ENCODE measurements at regions not wholly inside any gene's neighbourhood (a gene's known extent, or its start where the extent isn't known, plus 50 kb on each side); places are given as distances from the start of the nearest gene placed in this dataset.

DNA sequence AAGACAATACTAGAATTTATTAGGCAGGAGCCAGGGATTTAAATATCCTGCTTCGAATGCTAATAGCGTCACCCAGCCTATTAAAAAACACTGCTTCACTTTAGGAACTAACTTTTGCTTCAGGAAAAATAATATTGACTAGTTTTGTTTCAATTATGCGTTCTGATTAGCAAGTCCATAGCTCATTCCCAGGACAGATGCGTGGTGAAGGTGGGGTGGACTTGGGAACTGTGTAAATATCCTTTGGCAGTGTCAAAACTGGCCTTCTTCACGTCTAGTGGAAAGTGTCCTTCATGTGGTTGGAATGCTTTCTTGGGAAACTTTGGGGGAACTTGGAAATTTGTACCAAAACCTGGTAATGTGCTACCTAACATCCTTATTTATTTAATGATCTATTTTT, 474.8 kb upstream of the NOVA1 start:
- TF ChIP-seq, protein P1, sequence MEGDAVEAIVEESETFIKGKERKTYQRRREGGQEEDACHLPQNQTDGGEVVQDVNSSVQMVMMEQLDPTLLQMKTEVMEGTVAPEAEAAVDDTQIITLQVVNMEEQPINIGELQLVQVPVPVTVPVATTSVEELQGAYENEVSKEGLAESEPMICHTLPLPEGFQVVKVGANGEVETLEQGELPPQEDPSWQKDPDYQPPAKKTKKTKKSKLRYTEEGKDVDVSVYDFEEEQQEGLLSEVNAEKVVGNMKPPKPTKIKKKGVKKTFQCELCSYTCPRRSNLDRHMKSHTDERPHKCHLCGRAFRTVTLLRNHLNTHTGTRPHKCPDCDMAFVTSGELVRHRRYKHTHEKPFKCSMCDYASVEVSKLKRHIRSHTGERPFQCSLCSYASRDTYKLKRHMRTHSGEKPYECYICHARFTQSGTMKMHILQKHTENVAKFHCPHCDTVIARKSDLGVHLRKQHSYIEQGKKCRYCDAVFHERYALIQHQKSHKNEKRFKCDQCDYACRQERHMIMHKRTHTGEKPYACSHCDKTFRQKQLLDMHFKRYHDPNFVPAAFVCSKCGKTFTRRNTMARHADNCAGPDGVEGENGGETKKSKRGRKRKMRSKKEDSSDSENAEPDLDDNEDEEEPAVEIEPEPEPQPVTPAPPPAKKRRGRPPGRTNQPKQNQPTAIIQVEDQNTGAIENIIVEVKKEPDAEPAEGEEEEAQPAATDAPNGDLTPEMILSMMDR (IDR thresholded peaks at IDR 0.05; ENCODE audit: low read depth, low read length) = no peak
- no peak overlapping the region for H3K4me3 ChIP-seq (ENCODE audit: low read depth, low read length)

DNA sequence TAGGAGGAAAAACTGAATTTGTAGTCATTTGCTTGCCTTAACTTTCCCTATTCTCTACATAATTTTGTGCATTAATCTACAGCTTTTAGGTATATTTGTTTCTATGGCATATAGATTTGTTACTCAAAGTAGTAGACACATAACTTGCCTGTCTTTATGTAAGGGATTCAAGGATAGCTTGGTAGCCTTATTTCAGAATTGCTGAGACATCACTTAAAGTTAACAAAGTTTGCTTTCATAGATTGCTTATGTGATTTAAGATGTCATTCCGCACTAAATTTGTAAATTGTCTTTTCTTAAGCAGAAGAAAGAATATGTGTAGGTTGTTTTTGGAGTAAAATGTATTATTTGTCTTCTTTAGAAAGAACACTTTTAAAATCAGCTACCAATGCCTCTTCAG, 477.7 kb upstream of the NOVA1 start:
- no peak overlapping the region for H3K4me3 ChIP-seq (ENCODE audit: low read depth, low read length)
- TF ChIP-seq, protein P1 (IDR thresholded peaks at IDR 0.05; ENCODE audit: low read depth, low read length) = no peak

DNA sequence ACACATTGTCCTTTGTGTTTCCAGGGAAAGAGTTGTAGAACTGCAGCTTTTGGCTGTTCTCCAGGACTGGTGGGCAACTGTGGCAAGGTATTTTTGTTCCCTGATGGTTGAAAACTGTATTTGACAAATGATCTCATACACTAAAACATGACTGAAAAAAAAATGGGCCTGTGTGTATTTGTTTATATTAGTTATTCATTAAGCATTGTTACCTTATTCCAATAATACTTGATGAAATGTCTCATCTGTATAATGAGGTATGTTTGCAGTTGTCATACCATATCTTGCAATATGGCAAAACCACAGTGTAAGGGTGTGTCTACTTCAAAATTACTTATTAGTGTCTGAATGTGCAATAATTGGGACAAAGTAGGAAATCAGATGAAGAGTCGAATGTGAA, 479.4 kb upstream of the NOVA1 start:
- TF ChIP-seq, protein P1 (IDR thresholded peaks at IDR 0.05; ENCODE audit: low read depth, low read length) = no peak
- H3K4me3 ChIP-seq (ENCODE audit: low read depth, low read length) = no peak overlapping the region

DNA sequence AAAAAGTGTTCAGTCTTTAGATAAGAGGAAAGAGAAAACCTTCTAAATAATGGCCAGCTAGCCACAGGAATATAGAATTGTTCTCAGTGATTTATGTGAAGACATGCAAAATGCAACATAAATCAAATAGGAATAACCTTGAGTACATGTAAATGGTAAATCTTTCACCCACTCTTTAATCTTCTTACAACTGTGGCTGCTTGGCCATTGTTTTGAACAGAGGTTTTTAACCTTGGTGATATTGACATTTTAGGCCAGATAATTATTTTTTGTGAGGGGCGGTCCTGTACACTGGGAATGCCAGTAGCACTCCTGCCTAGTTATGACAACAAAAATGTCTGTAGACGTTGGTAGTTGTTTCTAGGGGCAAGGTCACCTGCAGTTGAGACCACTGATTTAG, 479.9 kb upstream of the NOVA1 start:
- TF ChIP-seq, protein P1 (IDR thresholded peaks at IDR 0.05; ENCODE audit: low read depth, low read length) = no peak
- no peak overlapping the region for H3K4me3 ChIP-seq (ENCODE audit: low read depth, low read length)

DNA sequence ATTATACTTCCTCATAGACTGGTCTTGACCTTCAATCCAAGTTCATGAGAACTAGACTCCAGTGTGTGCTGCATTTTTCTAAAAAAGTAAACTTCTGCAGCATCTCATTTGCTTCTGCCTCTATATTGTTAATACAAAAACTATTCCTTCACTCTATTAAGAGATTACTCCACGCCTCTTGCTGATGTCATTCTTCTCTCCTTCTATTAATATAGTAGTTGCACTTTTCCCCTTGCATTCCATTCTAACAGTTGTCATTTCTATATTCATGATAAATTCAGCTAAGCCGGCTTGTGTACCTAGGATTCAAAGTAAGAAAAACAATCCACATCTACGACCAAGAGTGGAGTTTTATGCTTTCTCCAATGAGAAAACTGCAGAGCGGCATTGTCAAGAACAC, 480.4 kb upstream of the NOVA1 start:
- TF ChIP-seq, protein P1 (IDR thresholded peaks at IDR 0.05; ENCODE audit: low read depth, low read length) = no peak
- no peak overlapping the region for H3K4me3 ChIP-seq (ENCODE audit: low read depth, low read length)

DNA sequence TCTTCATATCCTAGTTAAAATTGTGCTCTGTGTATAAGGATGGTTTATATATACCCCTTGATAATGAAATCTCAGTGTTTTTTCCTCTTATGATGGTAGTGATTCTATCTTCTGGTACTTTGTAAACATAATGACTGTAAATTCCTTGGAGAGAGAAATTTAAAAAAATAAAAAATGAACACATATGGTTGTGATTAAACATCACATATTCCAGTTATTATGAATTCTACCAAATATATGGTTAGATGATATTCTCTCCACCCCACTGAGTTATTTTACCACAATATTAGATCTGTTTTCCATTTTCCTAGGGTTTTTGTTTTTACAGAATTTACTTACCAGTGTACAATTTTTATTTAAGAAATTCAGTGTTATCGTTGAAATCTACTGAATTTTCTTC, 481.9 kb upstream of the NOVA1 start:
- TF ChIP-seq, protein P1 (IDR thresholded peaks at IDR 0.05; ENCODE audit: low read depth, low read length) = no peak
- no peak overlapping the region for H3K4me3 ChIP-seq (ENCODE audit: low read depth, low read length)

DNA sequence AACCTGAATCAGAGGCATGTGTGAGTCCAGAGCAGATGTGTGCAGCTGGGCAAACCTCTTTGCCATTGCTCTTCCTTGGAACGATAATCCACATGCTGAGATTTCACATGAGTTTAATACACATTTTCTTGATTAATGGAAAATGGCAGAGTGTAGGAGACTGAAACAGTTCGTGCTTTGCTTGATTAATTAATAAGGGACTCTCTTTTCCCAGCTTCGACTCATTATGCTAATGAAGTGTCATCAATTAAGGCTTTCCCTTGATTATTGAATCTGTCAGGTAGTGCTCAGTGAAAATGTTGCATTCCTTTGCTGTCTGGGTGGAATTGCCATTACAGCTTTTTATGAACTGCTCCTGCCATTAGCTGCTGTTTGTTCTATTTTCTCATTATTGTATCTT, 487.7 kb upstream of the NOVA1 start:
- no peak overlapping the region for H3K4me3 ChIP-seq (ENCODE audit: low read depth, low read length)
- TF ChIP-seq, protein P1 (IDR thresholded peaks at IDR 0.05; ENCODE audit: low read depth, low read length) = no peak
